Fibroblast of mammary gland (primary cell): ENCODE measurements at regions not wholly inside any gene's neighbourhood (a gene's known extent, or its start where the extent isn't known, plus 50 kb on each side); places are given as distances from the start of the nearest gene placed in this dataset.

ENCODE experiments used
- DNase-seq: peaks from one replicate; pipeline ENCODE4 v3.0.0-alpha.2; 2010; ENCODE audit warnings: low read depth
- H3K4me3 ChIP-seq: 2 replicates; pipeline ENCODE4 v1.5.1; 2011; ENCODE audit warnings: low read depth, mild to moderate bottlenecking, low read length, moderate library complexity; ENCODE audit not compliant: control insufficient read depth
- CTCF ChIP-seq: conservative IDR thresholded peaks from 2 replicates; pipeline ENCODE4 v1.5.1; 2011; ENCODE audit warnings: low read depth, low read length, inconsistent platforms; ENCODE audit not compliant: control insufficient read depth, insufficient read depth

GRCh38 chr1:117802531-117803257, 126.7 kb downstream of the GDAP2 start:
- peak; percentile 69 for DNase-seq
- TF ChIP-seq CTCF: no peak
- no peak overlapping the region for H3K4me3 ChIP-seq

- no peak for TF ChIP-seq CTCF
- peak; percentile 73 for DNase-seq
- H3K4me3 ChIP-seq: no peak overlapping the region
These were observed 126.1 kb downstream of the GDAP2 start for GRCh38 chr1:117803318-117803717.

DNA sequence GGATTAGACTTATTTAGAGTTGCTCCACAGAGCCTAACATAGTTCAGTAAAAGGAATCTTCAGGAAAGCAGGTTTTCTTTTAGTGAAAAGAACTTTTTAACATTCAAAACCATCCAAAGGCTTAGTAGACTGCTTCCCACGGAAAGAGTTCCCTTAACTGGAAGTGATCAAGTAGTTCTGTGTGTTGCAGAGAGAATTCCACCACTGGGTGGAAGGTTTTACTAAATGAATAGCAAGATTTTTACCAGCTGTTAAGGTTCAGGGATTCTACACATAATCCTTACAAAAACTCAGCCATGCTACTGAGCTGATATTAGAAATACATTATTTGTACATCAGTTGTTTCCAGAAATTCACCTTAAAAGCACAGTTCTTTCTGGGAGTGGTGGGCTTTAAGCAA, 119.7 kb downstream of the GDAP2 start:
- TF ChIP-seq CTCF: no peak
- no peak for DNase-seq
- H3K4me3 ChIP-seq: no peak overlapping the region

DNA sequence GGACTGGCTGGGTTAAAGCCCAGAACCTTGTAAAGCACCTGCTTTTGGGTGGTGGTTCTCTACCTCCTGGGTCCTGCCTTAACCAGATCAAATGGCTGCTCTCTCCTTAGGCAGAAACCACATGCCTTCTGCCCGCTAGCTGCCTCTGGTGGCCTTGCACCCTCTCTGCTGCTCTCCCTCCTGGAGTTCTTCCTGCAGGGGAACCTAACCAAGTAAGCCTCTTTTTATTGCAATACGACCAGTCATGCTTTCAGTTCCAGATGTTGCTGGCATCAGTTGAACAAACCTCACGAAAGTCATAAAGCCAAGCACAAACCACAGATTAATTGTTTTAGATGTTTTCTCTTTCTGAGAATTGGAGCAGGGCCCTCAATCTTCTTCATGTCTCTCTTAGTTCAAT, 118.9 kb downstream of the GDAP2 start:
- peak; percentile 74 for DNase-seq
- no peak overlapping the region for H3K4me3 ChIP-seq
- peak; percentile 3 for TF ChIP-seq CTCF

- H3K4me3 ChIP-seq: no peak overlapping the region
- peak; percentile 60 for DNase-seq
- no peak for TF ChIP-seq CTCF
These were observed 116.4 kb downstream of the GDAP2 start for GRCh38 chr1:117812869-117813511.
